ENCODE measurements at regions not wholly inside any gene's neighbourhood (a gene's known extent, or its start where the extent isn't known, plus 50 kb on each side); places are given as distances from the start of the nearest gene placed in this dataset.

DNA sequence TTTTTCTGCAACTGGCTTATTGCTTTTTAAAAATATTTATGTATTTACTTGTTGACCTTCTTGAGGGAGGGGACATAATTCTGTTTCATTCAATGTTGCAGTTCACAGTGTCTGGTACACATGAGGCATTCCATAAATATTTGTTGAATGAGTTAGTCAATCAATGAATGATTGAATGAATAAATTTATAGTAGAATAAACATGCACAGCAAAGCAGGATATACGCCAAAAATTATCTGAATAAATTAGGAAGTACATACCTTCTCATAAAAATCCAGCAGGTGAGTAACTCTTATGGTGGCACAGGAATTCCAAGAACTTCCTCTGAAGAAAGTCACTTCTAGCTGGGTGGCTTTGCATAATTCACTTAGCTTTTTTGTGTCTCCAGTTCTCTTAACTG is 469.4 kb upstream of the ATP11B start:
- Histone ChIP-seq H3K9me3 (peaks cover 2% of the 10 kb centered on the region), H3K36me3 (no peaks in the 10 kb centered on the region), H3K27ac (no peak overlapping the region), H3K27me3 (no peaks in the 10 kb centered on the region), H3K4me3 (no peak overlapping the region), H3K4me1 (no peaks in the 10 kb centered on the region)
- TF ChIP-seq EP300 (IDR thresholded peaks at IDR 0.05), result no peak
- no peak for TF ChIP-seq POLR2AphosphoS5 (IDR thresholded peaks at IDR 0.05)
- TF ChIP-seq POLR2A (IDR thresholded peaks at IDR 0.05), result no peak
- TF ChIP-seq, protein P1, sequence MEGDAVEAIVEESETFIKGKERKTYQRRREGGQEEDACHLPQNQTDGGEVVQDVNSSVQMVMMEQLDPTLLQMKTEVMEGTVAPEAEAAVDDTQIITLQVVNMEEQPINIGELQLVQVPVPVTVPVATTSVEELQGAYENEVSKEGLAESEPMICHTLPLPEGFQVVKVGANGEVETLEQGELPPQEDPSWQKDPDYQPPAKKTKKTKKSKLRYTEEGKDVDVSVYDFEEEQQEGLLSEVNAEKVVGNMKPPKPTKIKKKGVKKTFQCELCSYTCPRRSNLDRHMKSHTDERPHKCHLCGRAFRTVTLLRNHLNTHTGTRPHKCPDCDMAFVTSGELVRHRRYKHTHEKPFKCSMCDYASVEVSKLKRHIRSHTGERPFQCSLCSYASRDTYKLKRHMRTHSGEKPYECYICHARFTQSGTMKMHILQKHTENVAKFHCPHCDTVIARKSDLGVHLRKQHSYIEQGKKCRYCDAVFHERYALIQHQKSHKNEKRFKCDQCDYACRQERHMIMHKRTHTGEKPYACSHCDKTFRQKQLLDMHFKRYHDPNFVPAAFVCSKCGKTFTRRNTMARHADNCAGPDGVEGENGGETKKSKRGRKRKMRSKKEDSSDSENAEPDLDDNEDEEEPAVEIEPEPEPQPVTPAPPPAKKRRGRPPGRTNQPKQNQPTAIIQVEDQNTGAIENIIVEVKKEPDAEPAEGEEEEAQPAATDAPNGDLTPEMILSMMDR (IDR thresholded peaks at IDR 0.05), result no peak
- no peak for DNase-seq (ENCODE audit: low spot score in 2 of 2)
- WGBS, result 54% methylated on average over 1 of the region's 1 CpG

DNA sequence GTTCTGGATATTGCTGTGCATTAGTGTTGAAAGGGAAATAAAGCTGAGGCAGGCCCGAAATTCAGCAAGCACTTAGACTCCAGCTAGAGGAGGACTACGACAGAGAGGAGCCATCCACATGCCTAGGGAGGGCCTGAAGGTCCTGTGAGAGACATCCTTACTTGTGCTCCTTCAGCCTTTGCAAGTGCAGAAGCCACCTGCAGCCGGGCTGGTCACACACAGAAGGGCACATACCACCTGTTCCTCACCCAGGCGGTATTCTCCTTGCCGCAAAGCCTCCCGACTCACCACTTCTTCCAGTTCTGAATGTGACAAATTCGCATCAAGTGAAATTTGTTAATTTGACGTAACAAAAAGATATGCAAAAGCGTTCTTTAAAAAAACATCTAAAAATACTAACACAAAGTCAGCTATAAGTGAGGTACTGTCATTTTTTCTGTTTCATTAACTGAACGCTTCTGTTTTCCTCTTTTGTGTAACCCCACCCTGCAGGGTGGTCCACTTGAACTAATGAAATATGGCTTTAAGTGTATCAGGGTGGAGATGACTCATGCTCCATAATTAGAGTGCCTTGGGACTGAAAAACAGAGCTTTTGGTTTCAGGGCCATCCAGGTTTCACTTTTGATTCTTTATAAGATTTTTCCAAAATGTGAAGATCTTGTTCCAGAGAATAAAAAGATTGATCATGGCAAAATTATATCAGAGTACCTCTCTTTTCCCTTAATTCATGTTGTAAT is 467.9 kb upstream of the ATP11B start:
- TF ChIP-seq EP300 (IDR thresholded peaks at IDR 0.05) (no peak), POLR2AphosphoS5 (IDR thresholded peaks at IDR 0.05) (no peak), POLR2A (IDR thresholded peaks at IDR 0.05) (no peak)
- TF ChIP-seq, protein P1 (IDR thresholded peaks at IDR 0.05), result no peak
- no peak overlapping the region for H3K4me3 ChIP-seq
- H3K4me1 ChIP-seq, result no peaks in the 10 kb centered on the region
- H3K9me3 ChIP-seq, result no peaks in the 10 kb centered on the region
- WGBS, result 86% methylated on average over 10 of the region's 10 CpGs
- no peak overlapping the region for H3K27ac ChIP-seq
- H3K36me3 ChIP-seq, result no peaks in the 10 kb centered on the region
- H3K27me3 ChIP-seq, result no peaks in the 10 kb centered on the region
- DNase-seq (ENCODE audit: low spot score in 2 of 2), result no peak

DNA sequence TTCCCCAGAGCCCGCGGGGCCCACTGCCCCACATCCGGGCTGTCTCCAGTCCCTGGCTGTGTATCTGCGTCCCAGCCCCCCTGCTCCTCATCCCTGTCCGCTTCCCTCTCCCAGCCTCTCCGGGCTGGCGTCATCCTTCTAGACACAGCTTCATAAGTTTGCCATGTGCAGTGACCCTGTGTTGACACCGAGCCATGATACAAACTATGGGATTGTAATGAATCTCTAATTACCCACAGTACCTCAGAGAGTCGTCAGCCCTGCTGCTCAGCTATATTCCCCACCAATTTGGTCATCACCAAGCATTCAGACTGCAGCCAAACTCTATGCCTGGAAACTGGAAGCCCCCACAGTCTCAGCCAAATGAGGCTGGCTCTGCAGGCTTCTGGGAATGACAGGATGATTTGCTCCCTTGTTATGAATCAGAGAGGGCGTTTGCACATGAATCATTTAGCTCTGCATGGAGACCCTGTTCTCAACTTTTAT is 466.1 kb upstream of the ATP11B start:
- Histone ChIP-seq H3K9me3 (no peaks in the 10 kb centered on the region), H3K4me3 (no peak overlapping the region), H3K4me1 (no peaks in the 10 kb centered on the region), H3K27me3 (no peaks in the 10 kb centered on the region), H3K27ac (no peak overlapping the region), H3K36me3 (no peaks in the 10 kb centered on the region)
- 64% methylated on average over 10 of the region's 10 CpGs for WGBS
- TF ChIP-seq POLR2AphosphoS5 (IDR thresholded peaks at IDR 0.05) (no peak), POLR2A (IDR thresholded peaks at IDR 0.05) (no peak), EP300 (IDR thresholded peaks at IDR 0.05) (no peak)
- TF ChIP-seq, protein P1 (IDR thresholded peaks at IDR 0.05), result no peak
- no peak for DNase-seq (ENCODE audit: low spot score in 2 of 2)

DNA sequence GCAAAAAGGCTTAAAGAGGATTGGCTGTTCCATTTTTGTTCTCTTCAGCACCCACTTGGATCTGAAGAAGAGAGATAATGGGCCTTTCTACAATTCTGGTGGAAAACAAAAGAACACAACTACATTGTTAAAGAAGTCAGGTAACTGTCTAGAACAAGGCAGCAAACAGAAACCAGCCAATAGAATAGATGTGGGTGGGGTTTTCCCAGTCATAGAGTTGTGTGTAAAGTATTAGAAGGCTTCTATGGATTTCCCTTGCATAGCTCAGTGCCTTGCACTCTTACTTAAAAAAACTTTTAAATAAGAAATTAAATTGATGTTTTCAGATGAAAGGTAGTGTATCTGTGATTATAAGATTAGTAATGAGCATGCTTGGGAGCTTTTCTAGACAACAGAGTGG is 462.7 kb upstream of the ATP11B start:
- H3K9me3 ChIP-seq, result no peaks in the 10 kb centered on the region
- no peaks in the 10 kb centered on the region for H3K36me3 ChIP-seq
- H3K4me3 ChIP-seq, result no peak overlapping the region
- TF ChIP-seq EP300 (IDR thresholded peaks at IDR 0.05) (no peak), POLR2A (IDR thresholded peaks at IDR 0.05) (no peak), POLR2AphosphoS5 (IDR thresholded peaks at IDR 0.05) (no peak)
- TF ChIP-seq, protein P1 (IDR thresholded peaks at IDR 0.05), result no peak
- H3K4me1 ChIP-seq, result no peaks in the 10 kb centered on the region
- DNase-seq (ENCODE audit: low spot score in 2 of 2), result no peak
- H3K27me3 ChIP-seq, result no peaks in the 10 kb centered on the region
- no peak overlapping the region for H3K27ac ChIP-seq

DNA sequence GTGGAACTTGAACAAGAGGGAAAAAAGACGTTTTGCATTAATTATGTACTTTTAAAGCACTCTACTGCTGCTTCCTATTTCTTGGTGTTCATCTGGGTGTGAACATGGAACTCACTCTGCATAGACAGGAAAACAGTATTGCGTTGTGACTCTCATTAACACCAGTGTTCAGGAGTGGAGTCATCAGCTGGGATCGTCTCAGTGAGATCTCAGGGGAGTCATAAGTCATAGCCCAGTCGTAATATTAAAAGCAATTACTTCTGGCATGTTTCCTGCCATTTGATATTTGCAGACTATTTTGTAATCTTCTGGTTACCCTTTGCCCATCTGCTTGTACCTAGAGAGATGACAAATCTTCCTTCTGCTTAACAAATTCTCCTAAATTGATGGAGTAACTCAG is 462.0 kb upstream of the ATP11B start:
- 58% methylated on average over 4 of the region's 4 CpGs for WGBS
- TF ChIP-seq EP300 (IDR thresholded peaks at IDR 0.05), result no peak
- TF ChIP-seq, protein P1 (IDR thresholded peaks at IDR 0.05), result no peak
- TF ChIP-seq POLR2AphosphoS5 (IDR thresholded peaks at IDR 0.05), result no peak
- TF ChIP-seq POLR2A (IDR thresholded peaks at IDR 0.05), result no peak
- Histone ChIP-seq H3K4me3 (no peak overlapping the region), H3K36me3 (no peaks in the 10 kb centered on the region), H3K4me1 (no peaks in the 10 kb centered on the region), H3K27me3 (no peaks in the 10 kb centered on the region), H3K27ac (no peak overlapping the region), H3K9me3 (no peaks in the 10 kb centered on the region)
- DNase-seq (ENCODE audit: low spot score in 2 of 2), result no peak

Data from suprapubic skin (tissue), 4 donors.